Panc1 (cell line): ENCODE measurements at regions not wholly inside any gene's neighbourhood (a gene's known extent, or its start where the extent isn't known, plus 50 kb on each side); places are given as distances from the start of the nearest gene placed in this dataset.

Experiments
- ATAC-seq: fragments of 200-7000 bp; cut with Tn5 transposase; 2 replicates; pipeline ENCODE4 v1.9.1; 2020; ENCODE audit warnings: mild to moderate bottlenecking, moderate library complexity
- BruUV-seq: library from RNA; stranded (reverse); fragments of 400-500 nt; replicated peaks from 2 replicates; lab custom pipeline; 2021; lab: Mats Ljungman, UMichigan
- CTCF ChIA-PET: fragments of 300-600 bp; sonication (Branson Sonifier 250); formaldehyde crosslinking; loops from one replicate; lab custom pipeline; 2022; ENCODE audit warnings: antibody characterized with exemption; lab: Charles Lee
- POLR2A ChIA-PET: fragments of 300-600 bp; sonication (Branson Sonifier 250); formaldehyde crosslinking; loops from one replicate; lab custom pipeline; 2022; ENCODE audit warnings: antibody characterized with exemption; lab: Charles Lee
- DNase-seq: peaks from one replicate; pipeline ENCODE4 v3.0.0-alpha.2; 2010; ENCODE audit warnings: low read depth, low spot score
- H3K27ac ChIP-seq: 2 replicates; pipeline ENCODE4 v1.5.1; 2011; ENCODE audit warnings: mild to moderate bottlenecking, low read length, inconsistent platforms
- H3K27me3 ChIP-seq: fragments of 200-500 bp; sonication (Bioruptor generic); 2 replicates; pipeline ENCODE4 v1.6.0; 2014; ENCODE audit warnings: low read length, inconsistent platforms; ENCODE audit not compliant: control insufficient read depth, insufficient read depth
- H3K36me3 ChIP-seq: fragments of 200-500 bp; sonication (Bioruptor generic); 2 replicates; pipeline ENCODE4 v1.5.1; 2014; ENCODE audit warnings: inconsistent platforms, mild to moderate bottlenecking, low read length, moderate library complexity; ENCODE audit not compliant: control insufficient read depth, insufficient read depth
- H3K4me1 ChIP-seq: 2 replicates; pipeline ENCODE4 v1.5.1; 2011; ENCODE audit warnings: inconsistent platforms, mild to moderate bottlenecking, low read length, moderate library complexity; ENCODE audit not compliant: control insufficient read depth, insufficient read depth
- H3K4me3 ChIP-seq, 2 experiments: 2 replicates each; pipeline ENCODE4 v1.5.1; 2011 to 2012; ENCODE audit warnings: low read depth in 2 of 2, low read length in 2 of 2, mild to moderate bottlenecking in 2 of 2, inconsistent platforms in 1 of 2, moderate library complexity in 1 of 2
- H3K9me3 ChIP-seq: fragments of 200-500 bp; sonication (Bioruptor generic); 2 replicates; pipeline ENCODE4 v1.5.1; 2014; ENCODE audit warnings: low read depth, mild to moderate bottlenecking, inconsistent platforms, low read length, moderate library complexity; ENCODE audit not compliant: control insufficient read depth, insufficient read depth
- CTCF ChIP-seq: fragments of 450-650 bp; IDR thresholded peaks from 2 replicates; pipeline ENCODE4 v1.5.1; 2017; ENCODE audit warnings: mild to moderate bottlenecking
- POLR2AphosphoS5 ChIP-seq: IDR thresholded peaks from 2 replicates; pipeline ENCODE4 v1.6.1; 2012; ENCODE audit warnings: mild to moderate bottlenecking, low read depth, low read length, moderate library complexity
- REST ChIP-seq, 2 experiments: IDR thresholded peaks; 2 replicates each; pipeline ENCODE4 v1.6.1; 2011 to 2012; ENCODE audit warnings: low read depth in 2 of 2, control low read depth in 1 of 2, low read length in 1 of 2, mild to moderate bottlenecking in 1 of 2, moderate library complexity in 1 of 2; ENCODE audit not compliant: insufficient read depth in 1 of 2
- SIN3A ChIP-seq: IDR thresholded peaks from 2 replicates; pipeline ENCODE4 v1.6.1; 2012; ENCODE audit warnings: low read depth, mild to moderate bottlenecking, low read length, moderate library complexity, borderline replicate concordance; ENCODE audit not compliant: insufficient read depth
- TCF7L2 ChIP-seq: IDR thresholded peaks from 2 replicates; pipeline ENCODE4 v1.6.1; 2011; ENCODE audit warnings: mild to moderate bottlenecking, low read depth, low read length, inconsistent platforms
- in situ Hi-C: cut with HindIII; loops from 2 replicates; pipeline ENCODE4 v1.10.0; 2016; ENCODE audit warnings: low sequenced_read_pairs, low pct_unique_long_range_greater_than_20kb
- intact Hi-C: fragments of 100-400 bp; cut with micrococcal nuclease; formaldehyde crosslinking; loops from one replicate; pipeline ENCODE4 v1.10.0; 2022; ENCODE audit not compliant: unreplicated experiment

DNA sequence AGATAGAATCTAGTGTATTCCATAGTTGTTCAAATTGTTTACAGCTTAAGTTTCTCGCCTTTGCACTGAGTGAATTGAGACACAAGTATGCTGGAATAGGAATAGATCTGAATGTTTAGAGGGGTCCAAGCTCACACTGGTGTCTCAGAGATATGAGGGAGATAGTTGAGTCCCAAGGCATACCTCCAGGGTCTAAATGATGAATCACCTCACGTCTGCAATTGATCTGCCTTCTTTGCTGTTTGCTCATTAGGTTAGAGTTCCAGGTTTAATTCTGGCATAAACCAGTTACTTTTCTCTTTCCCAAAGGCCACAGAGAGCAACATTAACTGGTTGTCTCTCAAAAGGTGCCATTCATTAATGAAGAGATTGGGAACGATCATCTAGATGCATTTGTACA is 106.3 kb upstream of the MME start:
- H3K27me3 ChIP-seq: no peaks in the 10 kb centered on the region
- POLR2A ChIA-PET: no interaction called here
- no TSS peak for BruUV-seq
- ATAC-seq (no peak), DNase-seq (no peak)
- CTCF ChIA-PET: no interaction called here
- TF ChIP-seq CTCF: no peak
- no peak for TF ChIP-seq TCF7L2
- no peak for TF ChIP-seq POLR2AphosphoS5
- no peak for TF ChIP-seq REST (IDR thresholded peaks at IDR 0.05; ENCODE audit: insufficient read depth in 1 of 2, low read depth in 2 of 2, low read length in 1 of 2)
- TF ChIP-seq SIN3A: no peak
- no peak overlapping the region for H3K27ac ChIP-seq
- intact Hi-C loops (no loop called here), in situ Hi-C loops (no loop called here)
- no peaks in the 10 kb centered on the region for H3K4me1 ChIP-seq
- no peaks in the 10 kb centered on the region for H3K36me3 ChIP-seq
- H3K4me3 ChIP-seq: no peak overlapping the region
- H3K9me3 ChIP-seq: no peaks in the 10 kb centered on the region

- H3K27me3 ChIP-seq: no peaks in the 10 kb centered on the region
- in situ Hi-C loops: no loop called here
- intact Hi-C loops: no loop called here
- no TSS peak for BruUV-seq
- H3K4me1 ChIP-seq: no peaks in the 10 kb centered on the region
- ATAC-seq: no peak
- H3K9me3 ChIP-seq: no peaks in the 10 kb centered on the region
- POLR2A ChIA-PET: no interaction called here
- no peaks in the 10 kb centered on the region for H3K36me3 ChIP-seq
- no peak overlapping the region for H3K4me3 ChIP-seq
- CTCF ChIA-PET: no interaction called here
- H3K27ac ChIP-seq: no peak overlapping the region
- TF ChIP-seq CTCF (no peak), POLR2AphosphoS5 (no peak), REST (IDR thresholded peaks at IDR 0.05; ENCODE audit: insufficient read depth in 1 of 2, low read depth in 2 of 2, low read length in 1 of 2) (no peak), SIN3A (no peak), TCF7L2 (no peak)
- no peak for DNase-seq
Measured at GRCh38 chr3:154972951-154973350, 107.2 kb upstream of the MME start.
